HG03196 (cell line): ENCODE measurements at regions not wholly inside any gene's neighbourhood (a gene's known extent, or its start where the extent isn't known, plus 50 kb on each side); places are given as distances from the start of the nearest gene placed in this dataset.
"Not testable (repeated sequence)": the region's sequence is repeated elsewhere in the genome, so short reads cannot be mapped to it uniquely, and the experiment has no call there.

Source experiments
- ATAC-seq: cut with Tn5 transposase; IDR thresholded peaks from one replicate; pipeline ENCODE4 v1.9.1; 2021; ENCODE audit not compliant: unreplicated experiment

DNA sequence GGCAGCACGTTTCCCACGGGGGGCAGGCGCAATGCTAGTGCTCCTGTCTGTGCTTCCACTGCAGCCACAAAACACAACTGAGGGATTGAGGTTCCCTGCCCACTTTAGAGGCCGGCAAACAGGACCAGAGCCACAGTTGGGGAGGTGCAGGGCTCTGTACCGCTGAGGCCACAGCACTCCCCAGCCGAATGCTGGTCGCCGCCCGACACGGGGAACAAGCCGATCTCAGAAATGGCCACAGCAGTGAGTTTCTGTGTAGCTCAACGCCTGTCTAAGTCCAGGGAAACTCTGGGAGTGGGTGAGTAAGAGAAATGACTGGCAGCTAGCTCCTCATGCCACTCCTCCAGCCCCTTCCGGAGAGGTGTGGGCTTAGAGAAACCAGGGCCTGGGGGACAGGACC, 194.0 kb upstream of the VWC2 start:
- no peak for ATAC-seq

DNA sequence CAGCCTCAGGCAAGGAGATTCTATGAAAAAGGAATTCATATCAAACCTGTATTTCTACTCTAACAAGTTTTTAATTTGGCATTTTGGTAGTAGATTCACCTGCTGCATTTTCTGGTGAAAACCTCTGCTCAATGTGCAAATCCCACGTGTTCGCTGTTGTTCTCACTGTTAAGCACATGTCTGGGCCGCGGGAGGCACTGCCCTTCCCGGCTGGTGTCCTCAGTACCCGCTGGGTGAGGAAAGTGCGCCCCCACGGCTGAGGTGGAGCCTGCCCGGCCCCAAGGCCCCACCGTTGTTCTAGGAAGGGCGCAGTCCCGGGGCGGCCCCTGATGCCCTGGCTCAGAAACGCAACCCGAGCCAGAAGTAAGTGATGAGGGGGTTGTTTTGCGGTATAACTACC, 193.4 kb upstream of the VWC2 start:
- no peak for ATAC-seq

- no peak for ATAC-seq
Measured at GRCh38 chr7:49580761-49581160, 192.7 kb upstream of the VWC2 start.

DNA sequence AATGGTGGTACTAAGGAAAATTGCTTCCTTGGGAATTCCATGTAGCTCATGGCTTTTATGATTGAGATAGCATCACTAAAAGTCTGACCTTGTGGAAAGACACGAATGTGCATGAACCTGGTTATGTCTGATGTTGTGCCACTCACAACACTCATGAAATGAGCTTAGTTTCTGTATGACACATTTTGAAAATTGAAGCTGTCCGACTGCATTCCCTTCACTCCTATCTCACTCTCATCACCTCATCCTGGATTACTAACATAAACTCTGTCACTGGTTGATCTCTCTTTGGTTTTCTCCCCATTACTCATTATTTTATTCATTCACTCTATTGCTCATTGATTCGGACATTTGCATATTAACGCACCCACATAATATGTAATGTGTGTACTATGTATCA, 190.0 kb upstream of the VWC2 start:
- ATAC-seq, result no peak

GRCh38 chr7:49596701-49597491, 176.5 kb upstream of the VWC2 start:
- ATAC-seq, result no peak

DNA sequence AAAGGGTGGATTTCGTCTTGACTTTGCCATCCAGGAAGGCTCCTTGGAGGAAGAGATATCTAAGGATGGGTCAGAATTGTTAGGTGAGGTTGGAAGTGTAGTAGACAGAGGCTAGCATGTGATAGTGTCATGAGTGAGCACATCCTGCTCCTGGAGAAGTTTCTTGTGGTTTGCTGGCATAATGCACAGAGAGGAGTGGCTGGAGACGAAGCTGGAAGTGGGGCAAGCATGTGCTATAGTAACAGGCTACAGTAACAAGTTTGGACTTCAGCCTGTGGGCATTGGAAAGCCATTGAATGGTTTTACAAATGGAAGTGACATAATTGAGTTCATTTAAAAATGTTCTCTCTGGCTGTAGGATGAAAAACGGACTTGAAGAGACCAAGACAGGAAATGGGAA, 175.6 kb upstream of the VWC2 start:
- ATAC-seq, result no peak

DNA sequence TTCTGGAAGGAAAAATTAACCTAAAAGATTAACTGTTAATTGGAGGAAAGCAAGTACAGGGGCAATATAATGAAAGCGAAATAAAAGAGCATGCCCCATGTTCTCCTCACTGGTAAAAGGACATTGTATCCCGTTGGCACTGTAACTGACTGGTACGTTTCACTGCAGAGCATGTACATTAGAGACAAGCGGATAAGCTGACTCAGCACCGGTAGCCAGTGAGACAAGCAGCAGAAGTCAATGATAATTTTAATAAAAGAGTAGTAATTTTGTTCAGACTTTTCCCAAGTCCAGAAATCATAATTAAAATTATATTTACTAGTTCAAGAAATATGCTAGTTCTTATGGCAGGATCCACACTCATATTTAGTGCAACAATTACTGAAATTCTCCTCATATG, 161.5 kb upstream of the VWC2 start:
- no peak for ATAC-seq

GRCh38 chr7:49613759-49614158, 159.7 kb upstream of the VWC2 start:
- no peak for ATAC-seq

DNA sequence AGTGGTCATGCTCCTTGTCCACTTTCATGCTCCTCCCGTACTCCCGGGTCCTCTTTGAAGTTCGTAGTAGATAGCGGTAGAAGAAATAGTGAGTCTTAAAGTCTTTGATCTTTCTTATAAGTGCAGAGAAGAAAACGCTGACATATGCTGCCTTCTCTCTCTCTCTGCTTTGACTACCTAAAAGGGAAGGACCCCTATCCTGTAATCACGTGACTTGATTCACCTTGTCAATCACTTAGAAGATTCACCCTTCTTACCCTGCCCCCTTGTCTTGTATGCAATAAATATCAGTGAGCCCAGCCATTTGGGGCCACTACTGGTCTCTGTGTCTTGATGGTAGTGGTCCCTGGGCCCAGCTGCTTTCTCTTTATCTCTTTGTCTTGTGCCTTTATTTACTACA, 158.5 kb upstream of the VWC2 start:
- ATAC-seq, result not testable (repeated sequence)

- no peak for ATAC-seq
Measured at GRCh38 chr7:49618028-49618427, 155.4 kb upstream of the VWC2 start.

- ATAC-seq, result no peak
Measured at GRCh38 chr7:49623943-49624342, 149.5 kb upstream of the VWC2 start.

DNA sequence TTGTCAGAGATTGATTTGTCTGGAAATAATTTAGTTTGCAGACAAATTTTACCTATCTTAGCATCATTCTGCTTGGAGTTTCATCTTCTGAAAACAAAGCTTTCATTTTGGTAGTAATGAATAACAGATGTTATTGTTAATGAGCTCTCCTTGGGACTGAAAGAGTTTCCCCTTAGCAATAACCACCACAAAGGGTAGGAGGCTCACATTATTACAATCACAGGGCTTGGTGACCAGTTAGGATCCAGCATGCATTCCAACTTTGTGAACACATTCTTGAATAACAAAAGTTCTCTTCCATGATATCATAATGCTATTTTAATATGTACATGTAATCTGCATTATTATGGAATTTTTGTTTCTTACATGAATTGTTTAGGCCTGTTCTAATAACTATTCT, 148.8 kb upstream of the VWC2 start:
- ATAC-seq, result no peak

DNA sequence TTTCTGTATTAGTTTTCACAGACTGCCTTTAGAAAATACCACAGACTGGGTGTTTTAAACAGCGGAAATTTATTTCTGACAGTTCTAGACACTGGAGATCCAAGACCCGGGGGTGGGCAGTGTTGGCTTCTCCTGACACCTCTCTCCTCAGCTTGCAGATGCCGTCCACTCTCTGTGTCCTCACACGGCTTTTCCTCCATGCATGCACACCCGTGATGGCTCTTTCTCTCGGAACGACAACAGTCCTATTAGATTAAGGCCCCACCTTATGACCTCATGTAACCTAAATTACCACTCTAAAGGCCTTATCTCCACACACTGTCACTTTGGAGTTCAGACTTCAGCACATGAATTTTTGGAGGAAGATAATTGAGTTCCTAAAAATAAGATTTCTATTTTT, 142.9 kb upstream of the VWC2 start:
- no peak for ATAC-seq

GRCh38 chr7:49631071-49631815, 142.2 kb upstream of the VWC2 start:
- no peak for ATAC-seq

DNA sequence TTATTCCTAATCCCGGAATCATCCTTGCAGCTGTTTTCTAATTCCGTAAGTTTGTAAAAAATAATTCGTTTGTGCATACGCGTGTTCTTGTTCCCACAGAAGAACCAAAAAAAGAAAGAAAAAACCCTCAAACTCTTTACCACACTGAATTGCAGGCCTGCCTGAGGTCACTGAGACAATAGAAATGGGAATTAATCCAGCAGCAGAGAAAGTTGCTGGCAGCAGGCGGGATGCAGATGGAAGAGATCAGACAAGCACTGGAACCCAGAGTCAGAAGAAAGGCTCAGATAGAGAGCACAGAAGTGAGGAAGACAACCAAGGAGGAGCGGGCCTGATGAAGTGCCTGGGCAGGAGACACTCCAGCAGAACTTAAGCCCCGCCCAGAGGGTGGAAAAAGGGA, 141.5 kb upstream of the VWC2 start:
- no peak for ATAC-seq

- ATAC-seq, result no peak
Measured at GRCh38 chr7:49635800-49636199, 137.6 kb upstream of the VWC2 start.

DNA sequence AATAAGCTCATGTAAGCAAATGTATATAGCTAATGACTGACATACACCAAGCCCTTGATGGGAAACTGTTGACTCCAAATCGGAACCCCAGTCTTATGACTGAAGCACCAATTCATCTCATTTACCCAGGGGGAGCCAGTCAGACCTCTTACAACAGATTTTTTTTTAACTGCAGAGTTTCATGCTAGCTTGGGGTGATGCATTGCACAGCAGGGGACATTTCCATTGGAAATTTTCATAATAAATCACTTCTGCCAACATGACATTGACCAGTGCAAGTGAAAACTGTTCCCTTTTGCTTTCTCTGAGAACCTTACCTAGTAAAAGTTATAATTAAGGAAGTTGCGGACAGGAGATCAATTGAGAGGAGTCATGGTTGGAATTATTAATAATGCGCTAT, 137.0 kb upstream of the VWC2 start:
- no peak for ATAC-seq

DNA sequence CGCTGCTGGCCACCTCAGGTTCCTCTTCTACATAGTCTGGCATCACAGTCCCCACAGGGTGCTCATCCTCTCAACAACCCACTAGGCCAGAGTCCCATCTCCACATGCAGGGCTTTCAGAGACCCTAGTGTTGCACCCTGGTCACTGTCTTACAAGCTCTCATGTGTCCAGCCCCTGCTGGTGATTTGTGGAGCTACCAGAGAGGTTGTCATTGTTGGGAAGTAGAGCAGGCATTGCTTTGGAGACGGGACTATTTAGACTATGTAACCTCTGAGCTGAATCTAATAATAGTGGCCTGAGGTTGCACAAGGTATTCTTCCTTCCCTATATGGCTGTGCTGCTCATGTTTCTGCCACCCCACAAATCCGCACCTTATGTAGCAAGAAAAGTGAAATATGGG, 135.3 kb upstream of the VWC2 start:
- no peak for ATAC-seq

DNA sequence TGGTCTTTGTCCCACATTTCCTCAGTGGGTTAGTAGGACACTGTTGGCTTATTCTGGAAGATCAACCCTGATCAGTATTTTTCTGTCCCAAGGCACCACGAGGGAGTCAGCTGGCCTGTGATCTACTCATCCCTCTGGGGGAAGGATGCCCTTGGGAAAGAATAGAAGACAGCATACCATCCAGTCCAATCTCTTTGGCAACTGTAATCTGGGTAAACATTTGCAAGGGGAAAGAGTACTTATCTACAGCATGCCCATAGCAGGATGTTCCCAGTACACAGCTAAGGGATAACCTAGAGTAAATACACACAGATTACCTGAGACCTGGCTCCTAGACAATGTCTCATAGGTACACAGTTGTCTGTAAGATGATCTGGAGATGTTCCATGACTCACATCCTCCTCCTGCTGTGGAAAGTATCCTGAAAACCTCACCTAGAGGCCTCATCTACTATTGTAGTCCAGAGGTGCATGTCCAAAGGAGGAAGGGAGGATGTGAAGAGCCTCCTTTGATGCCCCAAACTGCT, 134.3 kb upstream of the VWC2 start:
- ATAC-seq, result no peak

GRCh38 chr7:49639808-49640207, 133.6 kb upstream of the VWC2 start:
- ATAC-seq, result no peak

- ATAC-seq, result no peak
Measured at GRCh38 chr7:49643321-49643720, 130.1 kb upstream of the VWC2 start.

- no peak for ATAC-seq
Measured at GRCh38 chr7:49643736-49644135, 129.7 kb upstream of the VWC2 start.
